GM12873 (cell line): ENCODE measurements at regions not wholly inside any gene's neighbourhood (a gene's known extent, or its start where the extent isn't known, plus 50 kb on each side); places are given as distances from the start of the nearest gene placed in this dataset.

Experiments
- CTCF ChIP-seq: IDR thresholded peaks from 2 replicates; pipeline ENCODE4 v1.5.1; 2012; ENCODE audit warnings: low read depth, mild to moderate bottlenecking, moderate library complexity, low read length, control low read depth; ENCODE audit not compliant: insufficient read depth; ENCODE audit errors: missing control alignments

DNA sequence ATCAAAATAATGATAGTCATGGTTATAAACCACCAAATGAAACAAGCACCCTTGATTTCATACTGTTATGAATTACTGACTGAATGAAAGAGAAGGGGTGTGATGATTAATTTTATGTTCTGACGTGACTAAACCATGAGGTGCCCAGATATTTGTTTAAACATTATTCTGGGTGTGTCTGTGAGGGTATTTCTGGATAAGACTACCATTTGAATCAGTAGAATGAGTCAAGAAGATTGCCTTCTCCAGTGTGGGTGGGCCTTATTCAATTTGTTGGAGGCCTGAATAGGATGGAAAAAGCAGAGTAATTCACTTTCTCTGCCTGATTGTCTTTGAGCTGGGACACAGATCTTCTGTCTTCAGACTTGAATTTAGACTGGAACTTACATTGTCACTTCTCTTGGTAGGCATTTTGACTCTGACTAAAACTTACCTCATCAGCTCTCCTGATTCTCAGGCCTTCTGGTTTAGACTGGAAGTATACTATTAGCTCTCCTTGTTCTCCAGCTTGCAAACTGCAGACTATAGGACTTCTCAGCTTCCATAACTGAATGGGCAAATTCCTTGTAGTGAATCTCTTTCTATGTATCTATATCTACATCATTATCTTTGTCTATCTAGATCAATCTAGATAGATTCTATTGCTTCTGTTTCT lies 321.9 kb upstream of the TARS1 start:
- no peak for TF ChIP-seq CTCF

DNA sequence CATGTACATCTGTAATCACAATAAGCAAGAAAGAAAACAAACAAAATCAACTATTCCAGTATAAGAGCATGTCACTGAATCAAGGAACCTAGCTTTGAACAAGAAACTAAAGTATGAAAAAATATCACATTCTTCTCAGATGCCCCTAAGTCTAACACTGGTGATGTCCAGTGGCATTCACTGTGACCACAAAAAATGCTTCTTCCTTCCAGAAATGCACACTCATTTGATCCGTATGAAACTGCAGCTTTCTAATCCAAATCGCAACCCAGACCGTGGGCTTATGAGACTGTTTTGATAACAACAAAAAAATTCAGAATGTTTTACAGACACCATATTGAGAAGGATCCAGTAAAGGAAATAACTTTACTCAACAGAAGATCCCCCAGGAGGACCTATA lies 320.1 kb upstream of the TARS1 start:
- TF ChIP-seq CTCF, result no peak

DNA sequence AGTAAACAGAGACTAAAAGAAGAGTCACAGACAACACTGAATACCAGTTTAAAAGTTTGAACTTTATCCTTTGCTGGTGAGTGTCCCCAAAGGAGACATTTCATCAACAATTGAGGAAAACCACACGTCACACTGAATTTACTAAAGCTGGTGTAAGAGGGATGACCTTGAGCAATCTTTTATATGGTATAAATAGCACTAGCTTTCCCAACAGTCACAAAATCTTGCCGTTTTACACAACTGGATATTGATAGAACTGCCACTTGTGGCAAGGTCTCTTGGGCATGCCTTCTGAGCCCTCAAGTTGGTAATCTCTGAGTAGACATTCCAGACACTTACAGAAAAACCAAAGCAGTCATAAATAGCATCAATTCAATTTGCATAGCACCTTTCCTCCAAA lies 311.5 kb upstream of the TARS1 start:
- TF ChIP-seq CTCF, result no peak

DNA sequence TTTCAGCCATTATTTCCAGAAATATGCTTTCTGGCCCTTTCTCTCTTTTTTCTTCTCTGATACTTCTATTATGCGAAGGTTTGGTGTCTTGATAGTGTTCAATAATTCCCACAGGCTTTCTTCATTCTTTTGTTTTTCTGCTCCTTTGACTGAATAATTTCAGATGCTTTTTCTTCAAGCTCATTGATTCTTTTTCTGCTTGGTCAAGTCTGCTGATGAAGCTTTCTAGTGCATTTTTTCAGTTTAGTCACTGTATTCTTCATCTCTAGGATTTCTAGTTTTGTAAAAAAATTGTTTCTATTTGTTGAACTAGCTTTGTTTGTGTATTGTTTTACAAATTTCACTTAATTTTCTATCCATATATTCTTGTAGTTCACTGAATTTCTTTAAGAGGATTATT lies 304.0 kb upstream of the TARS1 start:
- no peak for TF ChIP-seq CTCF

DNA sequence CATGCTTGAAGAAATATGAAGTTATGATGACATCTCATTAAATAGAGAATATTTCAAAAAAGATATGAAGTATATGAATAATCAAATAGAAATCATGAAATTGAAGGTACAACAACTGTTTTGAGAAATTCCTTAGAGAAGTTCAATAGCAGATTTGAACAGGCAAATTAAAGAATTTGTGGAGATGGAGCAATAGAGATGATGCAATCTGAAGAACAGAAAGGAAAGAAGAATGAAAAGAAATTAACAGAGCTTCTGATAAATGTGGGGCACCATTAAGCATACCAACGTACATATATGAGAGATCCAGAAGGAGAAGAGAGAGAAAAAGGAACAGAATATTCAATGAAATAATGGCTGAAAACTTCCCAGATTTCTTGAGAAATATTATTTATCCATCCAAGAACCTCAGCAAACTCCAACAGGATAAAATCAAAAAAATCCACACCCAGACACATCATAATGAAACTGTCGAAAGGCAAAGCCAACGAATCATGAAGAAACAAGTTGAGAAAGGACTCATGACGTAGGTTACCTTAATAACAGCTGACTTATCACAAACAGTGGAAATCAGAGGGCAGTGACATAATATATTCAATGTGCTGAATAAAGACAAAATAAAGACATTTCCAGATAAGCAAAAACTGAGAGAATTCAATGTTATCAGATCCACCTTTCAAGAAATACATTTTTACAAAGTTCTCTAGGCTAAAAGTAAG lies 297.2 kb upstream of the TARS1 start:
- TF ChIP-seq CTCF, result no peak

GRCh38 chr5:33146881-33147280 lies 293.9 kb upstream of the TARS1 start:
- TF ChIP-seq CTCF, result no peak

GRCh38 chr5:33148076-33148513 lies 292.7 kb upstream of the TARS1 start:
- no peak for TF ChIP-seq CTCF
